Coronary artery (tissue), 2 donors: ENCODE measurements at regions not wholly inside any gene's neighbourhood (a gene's known extent, or its start where the extent isn't known, plus 50 kb on each side); places are given as distances from the start of the nearest gene placed in this dataset.

Experiments
- DNase-seq: peaks from one replicate; pipeline ENCODE4 v3.0.0-alpha.2; 2017; ENCODE audit warnings: low spot score
- H3K27ac ChIP-seq, 2 donors: fragments of 200-600 bp; sonication (generic); one replicate each; pipeline ENCODE4 v1.5.1; 2016 to 2019
- H3K4me3 ChIP-seq: fragments of 200-600 bp; sonication (generic); 2 replicates; pipeline ENCODE4 v1.5.1; 2016; ENCODE audit warnings: mild to moderate bottlenecking, moderate library complexity
- TF ChIP-seq, protein P1 (sequence below): fragments of 200-600 bp; sonication (generic); IDR thresholded peaks from one replicate; pipeline ENCODE4 v1.5.1; 2019; ENCODE audit warnings: antibody characterized with exemption

DNA sequence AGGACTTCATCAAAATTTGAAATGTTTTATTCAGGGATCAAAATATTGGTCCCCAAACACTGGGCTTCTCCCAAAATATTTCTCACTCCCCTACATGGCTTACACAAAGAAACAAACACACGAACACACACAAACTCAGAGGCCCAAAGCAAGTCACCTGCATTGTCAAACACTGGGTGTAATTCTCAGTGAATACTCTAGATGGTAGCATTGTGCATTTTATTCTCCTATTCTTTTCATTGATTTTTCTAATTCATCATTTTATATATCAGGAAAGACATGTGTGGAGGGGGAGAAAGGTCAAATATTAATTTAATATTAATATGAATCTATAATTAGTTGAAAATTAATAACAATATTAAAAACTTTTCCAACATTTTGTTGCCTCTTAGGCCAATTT, 72.3 kb upstream of the TNMD start:
- DNase-seq, result no peak
- Histone ChIP-seq H3K27ac (no peak overlapping the region), H3K4me3 (no peak overlapping the region)
- TF ChIP-seq, protein P1, sequence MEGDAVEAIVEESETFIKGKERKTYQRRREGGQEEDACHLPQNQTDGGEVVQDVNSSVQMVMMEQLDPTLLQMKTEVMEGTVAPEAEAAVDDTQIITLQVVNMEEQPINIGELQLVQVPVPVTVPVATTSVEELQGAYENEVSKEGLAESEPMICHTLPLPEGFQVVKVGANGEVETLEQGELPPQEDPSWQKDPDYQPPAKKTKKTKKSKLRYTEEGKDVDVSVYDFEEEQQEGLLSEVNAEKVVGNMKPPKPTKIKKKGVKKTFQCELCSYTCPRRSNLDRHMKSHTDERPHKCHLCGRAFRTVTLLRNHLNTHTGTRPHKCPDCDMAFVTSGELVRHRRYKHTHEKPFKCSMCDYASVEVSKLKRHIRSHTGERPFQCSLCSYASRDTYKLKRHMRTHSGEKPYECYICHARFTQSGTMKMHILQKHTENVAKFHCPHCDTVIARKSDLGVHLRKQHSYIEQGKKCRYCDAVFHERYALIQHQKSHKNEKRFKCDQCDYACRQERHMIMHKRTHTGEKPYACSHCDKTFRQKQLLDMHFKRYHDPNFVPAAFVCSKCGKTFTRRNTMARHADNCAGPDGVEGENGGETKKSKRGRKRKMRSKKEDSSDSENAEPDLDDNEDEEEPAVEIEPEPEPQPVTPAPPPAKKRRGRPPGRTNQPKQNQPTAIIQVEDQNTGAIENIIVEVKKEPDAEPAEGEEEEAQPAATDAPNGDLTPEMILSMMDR, result peak; percentile 38

DNA sequence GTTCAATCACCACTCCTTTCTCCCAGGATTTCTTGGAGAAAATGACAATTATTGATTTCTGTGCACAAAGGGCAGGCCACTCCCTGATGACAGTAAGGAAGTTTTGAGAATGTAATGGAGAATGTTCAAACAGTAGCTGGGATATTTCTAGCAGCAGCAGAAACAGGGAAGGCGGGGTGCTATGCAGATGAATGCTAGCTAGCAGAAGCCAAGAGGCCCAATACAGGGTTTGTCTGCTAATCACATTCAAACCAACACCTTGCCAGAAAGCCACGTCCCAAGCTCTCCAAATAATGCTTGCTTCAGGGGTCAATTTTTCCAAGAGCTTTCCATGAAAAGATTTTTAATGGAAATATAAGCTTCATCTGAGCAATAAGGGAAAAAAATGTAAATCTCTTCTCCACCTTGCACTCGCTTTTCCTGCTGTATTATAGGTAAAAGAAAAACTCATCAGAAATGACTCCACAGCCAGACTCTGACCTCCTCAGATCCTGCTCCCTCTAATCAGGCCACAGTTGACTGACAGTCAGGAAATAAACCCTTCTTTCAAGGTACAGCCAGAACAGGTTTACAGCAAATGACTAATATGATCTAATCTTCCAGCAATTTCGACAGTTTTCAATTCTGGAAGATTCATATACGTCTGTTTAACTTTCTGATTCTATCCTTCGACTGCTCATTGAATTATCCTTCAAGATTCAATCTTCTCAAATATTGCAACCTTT, 84.7 kb upstream of the PCDH19 start:
- Histone ChIP-seq H3K27ac (no peak overlapping the region), H3K4me3 (no peak overlapping the region)
- TF ChIP-seq, protein P1, result no peak
- DNase-seq, result no peak

DNA sequence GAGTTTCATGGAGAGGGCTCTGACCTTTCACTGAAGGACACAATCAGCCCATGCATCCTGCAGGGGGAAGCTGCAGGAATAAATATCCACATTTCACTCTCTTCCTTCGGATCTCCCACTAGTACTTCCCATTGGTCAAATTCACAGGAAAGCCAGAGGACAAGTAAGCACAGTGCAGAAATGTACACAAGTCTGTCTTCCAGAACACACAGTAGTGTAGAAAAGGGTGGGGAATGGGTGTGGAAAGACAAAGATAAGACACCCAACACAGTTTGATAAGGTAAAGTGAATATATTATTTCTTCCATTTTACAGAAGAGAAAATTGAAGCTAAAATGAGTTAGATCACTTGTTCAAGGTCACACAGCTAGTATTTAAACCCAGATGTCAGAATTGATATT, 81.1 kb upstream of the PCDH19 start:
- TF ChIP-seq, protein P1, result no peak
- no peak overlapping the region for H3K4me3 ChIP-seq
- DNase-seq, result no peak
- H3K27ac ChIP-seq, result no peak overlapping the region

DNA sequence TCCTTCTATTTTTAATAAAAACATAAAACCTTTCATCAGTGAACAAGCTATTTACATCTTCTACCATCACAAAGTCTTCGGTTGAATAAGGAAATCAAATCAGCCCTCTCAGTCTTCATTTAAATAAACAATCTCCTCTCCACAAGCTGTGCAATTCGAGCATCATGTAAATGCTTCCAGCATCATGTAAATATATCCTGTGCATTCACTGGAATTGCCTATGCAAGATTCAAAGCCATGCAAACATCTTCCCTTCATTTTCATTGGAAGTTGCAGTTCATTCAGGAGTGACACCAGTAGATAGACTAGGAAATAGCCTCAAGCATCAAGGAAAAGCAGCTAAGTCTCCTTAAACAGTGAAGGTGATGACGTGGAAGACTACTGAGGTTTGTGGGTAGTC, 77.7 kb upstream of the PCDH19 start:
- Histone ChIP-seq H3K27ac (no peak overlapping the region), H3K4me3 (no peak overlapping the region)
- TF ChIP-seq, protein P1, result no peak
- no peak for DNase-seq

DNA sequence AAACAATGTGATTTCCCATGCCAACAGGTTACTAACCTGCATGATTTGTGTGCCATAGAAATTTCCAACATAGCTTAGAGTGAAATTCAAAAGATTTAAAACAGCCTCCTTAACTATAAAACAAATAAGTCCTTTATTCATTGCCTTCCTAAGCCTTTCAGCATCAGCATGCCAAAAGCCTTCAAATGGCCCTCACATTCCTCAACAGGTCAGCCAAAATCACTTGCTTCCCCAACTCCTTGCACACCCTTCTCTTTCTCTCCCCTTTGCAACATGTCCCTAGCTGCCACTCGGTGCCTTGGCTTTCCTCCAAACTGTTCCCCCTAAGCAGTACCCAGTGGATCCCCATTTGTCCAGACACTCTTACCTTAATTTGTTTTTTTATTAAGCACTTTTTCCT, 74.9 kb upstream of the PCDH19 start:
- DNase-seq, result no peak
- TF ChIP-seq, protein P1, result no peak
- H3K4me3 ChIP-seq, result no peak overlapping the region
- H3K27ac ChIP-seq, result no peak overlapping the region

DNA sequence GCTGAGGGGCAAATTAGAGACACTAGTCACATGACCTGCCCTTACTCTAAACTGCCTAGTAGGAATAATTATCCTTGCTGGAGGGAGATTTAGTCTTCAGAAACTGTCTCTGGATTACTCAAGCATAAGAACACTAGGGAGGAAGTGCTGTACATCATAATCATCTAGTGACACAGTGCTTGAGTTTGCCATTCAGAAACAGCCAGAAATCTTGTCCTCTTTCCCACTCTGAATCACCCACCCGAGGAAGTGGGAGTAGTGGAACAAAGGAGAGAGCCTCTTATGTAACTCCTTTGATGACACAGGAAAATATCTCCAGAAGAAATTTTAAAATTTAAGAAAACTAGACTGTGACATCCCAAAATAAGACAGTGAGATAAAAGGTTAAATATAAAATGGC, 69.3 kb upstream of the PCDH19 start:
- Histone ChIP-seq H3K27ac (peak overlapping the region in 1 of 2 donors; percentile 13), H3K4me3 (no peak overlapping the region)
- TF ChIP-seq, protein P1, result no peak
- DNase-seq, result no peak

DNA sequence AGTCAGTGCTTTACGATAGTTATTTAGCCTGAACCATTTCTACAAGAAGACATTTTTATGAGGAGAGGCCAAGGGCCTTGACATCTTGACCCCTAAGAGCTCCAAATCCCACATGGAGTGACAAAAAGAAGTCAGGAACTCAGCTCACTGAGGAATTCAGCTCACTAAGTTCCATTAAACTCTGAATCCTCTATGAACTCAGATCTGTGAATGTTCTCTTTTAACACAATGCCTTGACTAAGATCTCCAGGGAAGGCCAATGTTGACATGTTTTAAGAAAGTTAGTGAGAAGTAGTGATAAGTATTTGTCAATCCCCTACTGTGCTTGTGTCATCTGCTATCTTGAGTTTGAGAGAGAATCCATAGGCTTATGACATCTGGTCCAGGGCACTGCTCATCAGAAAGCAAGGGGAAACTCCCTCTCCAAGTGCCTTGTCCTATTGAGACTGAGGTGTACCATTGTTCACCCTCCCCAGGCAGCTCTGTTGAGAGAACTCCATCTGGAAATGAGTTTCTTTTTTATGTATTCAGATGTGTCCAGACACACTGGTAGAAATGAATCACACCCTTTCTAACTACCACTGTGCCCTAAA, 68.7 kb upstream of the PCDH19 start:
- Histone ChIP-seq H3K27ac (peak overlapping the region in 1 of 2 donors; percentile 13), H3K4me3 (no peak overlapping the region)
- TF ChIP-seq, protein P1, result no peak
- DNase-seq, result no peak
